Suppressor macrophage treated with lipopolysaccharide for 1 hour (primary cell): ENCODE measurements at regions not wholly inside any gene's neighbourhood (a gene's known extent, or its start where the extent isn't known, plus 50 kb on each side); places are given as distances from the start of the nearest gene placed in this dataset.

ENCODE experiments used
- DNase-seq, 3 donors: peaks; one replicate each; pipeline ENCODE4 v3.0.0-alpha.2; 2020 to 2022

DNA sequence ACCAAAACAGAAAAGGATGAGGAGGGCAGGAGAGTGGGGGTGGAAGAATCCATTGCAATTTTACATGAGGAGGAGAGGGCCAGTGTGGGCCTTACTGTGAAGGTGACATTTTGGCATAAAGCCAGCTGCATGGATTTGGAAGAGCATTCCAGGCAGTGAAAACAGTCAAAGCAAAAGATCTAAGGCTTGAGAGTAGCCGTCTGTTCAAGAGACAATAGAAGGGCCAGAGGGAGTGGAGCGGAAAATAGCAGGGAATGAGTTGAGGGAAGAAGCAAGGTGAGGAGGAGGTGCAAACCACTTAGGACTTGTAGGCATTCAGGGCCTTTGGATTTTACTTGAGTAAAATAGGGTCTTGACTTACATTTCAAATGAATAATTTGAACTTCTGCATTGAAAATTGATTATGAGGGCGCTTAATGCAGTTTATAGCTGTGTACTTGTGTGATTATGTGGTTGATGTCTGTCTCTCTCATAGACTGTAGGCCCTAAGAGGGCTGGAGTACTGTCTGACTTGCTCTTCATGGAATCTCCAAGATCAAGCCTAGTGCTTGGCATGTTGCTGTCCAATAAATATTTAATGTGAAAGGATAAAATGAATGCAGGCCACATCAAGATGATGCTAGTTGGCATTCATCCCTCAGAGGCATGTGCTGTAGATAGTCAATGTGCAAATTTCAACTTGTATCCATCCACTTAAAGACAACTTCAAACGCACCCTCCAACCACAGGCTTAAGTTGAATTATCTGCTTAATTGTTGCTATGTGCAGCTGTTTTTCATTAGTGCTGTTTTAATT, 772.1 kb upstream of the RBFOX1 start:
- no peak for DNase-seq

DNA sequence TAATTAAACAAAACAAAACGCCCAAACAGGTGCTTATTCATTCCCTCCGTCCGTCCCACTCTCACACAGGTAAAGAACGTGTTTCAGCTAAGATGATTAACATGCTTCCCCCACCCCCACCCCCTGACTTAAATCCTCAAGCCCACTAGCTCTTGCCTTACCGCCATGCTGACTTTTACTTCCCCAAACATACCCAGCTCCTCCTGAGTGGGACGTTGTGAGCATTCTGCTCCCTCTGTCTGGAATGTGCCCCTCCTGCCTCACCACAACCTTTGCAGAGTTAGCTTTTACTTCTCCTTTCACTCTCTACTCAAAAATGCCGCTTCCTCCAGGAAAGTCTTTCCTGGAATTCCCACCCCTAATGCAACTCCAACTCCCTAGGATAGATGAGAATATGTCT, 774.0 kb upstream of the RBFOX1 start:
- no peak for DNase-seq

DNA sequence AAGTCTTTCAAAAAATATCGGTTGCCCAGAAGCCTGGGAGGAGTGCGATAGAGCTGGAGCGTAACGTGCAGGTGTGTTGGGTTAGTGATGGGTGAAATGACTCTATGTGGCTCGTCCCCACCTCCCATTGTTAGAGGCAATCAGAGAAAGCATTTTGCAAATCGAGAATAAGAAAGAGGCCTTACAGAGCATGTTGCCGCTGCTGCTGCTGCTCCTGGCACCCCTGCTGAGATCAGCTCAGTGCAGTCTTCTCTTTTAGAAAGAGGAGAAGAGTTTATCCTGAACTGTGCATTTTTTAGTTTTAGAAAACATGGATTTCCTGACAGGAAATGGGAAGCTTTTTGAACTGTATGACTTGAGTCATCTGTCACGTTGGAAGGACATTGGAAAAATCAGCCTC, 774.5 kb upstream of the RBFOX1 start:
- no peak for DNase-seq

DNA sequence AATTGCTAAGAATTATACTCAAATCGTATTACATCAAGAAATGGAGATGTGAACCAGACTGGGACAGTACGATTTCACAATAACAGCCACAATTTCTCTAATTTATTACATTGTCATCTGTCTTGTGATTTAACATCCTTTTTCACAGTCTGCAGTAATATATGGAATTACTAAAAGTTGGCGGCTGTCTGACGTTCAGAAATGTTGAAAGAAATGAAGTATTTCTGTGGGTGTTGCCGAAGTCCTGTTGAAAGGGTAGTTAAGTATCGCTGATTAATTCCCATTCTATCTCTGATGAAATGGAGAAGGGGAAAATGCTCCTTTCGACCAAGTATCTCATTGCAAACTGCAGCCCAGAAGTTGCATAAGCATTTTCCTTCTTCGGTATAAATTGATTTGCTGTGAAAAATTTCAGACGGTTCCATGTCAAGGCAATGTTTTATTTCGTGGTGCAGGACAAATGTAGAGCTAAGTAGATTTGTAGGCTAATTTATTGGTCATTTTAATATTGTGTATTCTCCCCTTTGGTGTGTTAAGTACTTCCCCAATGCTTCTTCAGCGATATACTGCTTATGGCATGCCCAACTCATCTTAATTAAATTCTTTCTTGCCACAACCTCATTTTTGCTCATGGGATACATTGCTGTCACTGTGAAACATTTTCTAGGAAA, 775.2 kb upstream of the RBFOX1 start:
- DNase-seq: peak; percentile 24 to 55 (median 43)

DNA sequence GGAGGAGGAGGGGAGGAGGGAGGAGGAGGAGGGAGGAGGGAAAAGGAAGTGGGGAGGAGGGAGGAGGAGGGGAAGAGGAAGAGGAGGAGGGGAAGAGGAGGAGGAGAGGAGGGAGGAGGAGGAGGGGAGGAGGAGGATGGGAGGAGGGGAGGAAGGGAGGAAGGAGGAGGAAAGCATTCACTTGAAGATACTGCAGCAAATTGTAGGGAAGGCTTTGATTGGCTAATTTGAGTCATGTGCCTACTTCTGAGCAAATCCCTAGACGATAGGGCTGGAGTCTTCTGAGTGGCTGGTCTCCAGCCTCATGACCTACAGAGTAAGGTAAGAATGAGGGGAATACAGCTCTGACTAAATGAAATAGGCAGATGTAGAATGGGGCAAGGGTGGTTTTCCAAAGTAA, 783.2 kb upstream of the RBFOX1 start:
- no peak for DNase-seq

DNA sequence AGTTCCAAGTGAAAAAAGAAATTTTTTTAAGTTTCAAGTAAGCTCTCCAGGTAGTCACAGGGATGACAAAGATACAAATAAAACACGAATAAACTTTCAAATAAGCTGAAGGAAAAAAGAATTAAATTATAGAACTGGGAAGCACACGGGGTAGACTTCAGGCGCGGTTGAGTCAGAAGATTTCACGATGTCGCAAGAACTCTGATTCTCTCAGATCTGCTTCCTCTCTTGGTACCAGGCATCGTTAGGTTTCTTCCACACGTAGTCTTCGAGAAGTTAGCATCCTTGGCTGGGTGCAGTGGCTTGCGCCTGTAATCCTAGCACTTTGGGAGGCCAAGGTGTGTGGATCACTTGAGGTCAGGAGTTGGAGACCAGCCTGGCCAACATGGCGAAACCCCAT, 784.1 kb upstream of the RBFOX1 start:
- peak in 1 of 3 donors; percentile 29 for DNase-seq

DNA sequence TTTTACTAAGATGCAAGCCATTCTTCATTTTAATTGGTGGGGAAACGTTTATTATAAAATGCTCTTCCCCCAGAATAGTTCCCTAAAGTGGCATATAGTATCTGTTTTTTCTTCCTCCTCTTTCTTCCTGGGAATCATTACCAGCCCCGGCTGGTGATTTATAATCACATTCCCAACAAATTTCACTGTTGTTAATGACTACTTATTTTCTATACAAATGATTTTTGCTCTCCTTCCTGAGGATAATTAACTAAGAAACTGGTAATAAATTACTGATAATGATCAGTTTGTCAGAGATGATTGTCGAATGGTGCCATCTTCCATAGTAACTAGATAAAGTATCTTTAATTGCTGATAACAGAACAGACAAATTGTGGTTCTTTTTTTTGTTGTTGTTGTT, 785.5 kb upstream of the RBFOX1 start:
- no peak for DNase-seq

DNA sequence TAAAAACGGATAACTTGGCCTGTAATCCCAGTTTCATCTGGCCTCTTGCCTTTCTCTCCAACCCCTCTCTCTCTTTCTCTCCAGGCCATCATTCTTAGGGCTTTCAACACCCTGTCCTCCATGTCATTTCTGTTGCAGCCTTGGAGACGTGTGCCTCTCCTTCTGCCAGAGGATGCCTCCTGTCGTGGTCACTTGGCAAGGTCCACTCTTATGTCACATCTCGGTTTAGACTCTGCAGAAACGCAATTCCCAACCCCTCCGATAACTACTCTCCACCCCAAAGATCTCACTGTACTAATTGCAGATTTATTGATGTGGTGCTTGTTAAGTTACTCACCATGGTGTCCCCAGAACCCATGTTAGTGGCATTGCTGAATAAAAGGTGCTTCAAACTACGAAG, 787.3 kb upstream of the RBFOX1 start:
- DNase-seq: no peak

DNA sequence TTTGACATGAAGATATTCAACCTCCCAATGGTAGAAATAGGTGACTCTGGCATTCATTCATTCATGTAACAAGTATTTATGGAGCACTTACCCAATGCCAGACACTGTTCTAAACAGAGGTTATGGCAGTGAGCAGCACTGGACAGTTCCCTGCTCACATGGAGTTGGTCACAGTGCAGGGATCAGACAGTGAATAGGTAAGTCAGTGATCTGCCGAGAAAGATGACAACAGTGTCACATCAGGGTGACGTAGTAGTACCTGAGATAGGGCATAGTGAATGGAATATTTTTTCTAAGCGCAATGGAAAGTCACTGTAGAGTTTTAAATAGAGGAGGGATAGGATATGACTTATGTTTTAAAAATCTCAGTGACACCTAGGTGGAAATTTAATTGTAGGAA, 791.4 kb upstream of the RBFOX1 start:
- DNase-seq: no peak

DNA sequence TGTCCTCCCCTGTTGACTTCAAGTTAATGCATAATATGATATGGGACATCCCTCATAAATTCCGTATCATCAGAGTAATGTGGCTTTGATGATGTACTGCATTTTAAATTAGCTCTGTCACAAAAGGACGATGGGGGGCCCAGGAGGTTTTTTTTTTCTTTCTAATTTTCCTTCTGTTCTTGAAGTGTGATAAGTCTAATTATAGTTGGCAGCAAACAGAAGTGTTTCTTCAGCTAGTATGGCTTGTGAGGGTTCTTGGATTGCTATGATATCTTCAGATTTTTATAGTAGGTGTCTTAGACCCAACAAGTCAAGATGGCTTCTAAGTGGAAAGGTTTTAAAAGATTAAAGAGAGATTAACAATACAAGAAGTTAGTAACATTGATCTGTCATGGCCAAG, 796.2 kb upstream of the RBFOX1 start:
- DNase-seq: no peak

DNA sequence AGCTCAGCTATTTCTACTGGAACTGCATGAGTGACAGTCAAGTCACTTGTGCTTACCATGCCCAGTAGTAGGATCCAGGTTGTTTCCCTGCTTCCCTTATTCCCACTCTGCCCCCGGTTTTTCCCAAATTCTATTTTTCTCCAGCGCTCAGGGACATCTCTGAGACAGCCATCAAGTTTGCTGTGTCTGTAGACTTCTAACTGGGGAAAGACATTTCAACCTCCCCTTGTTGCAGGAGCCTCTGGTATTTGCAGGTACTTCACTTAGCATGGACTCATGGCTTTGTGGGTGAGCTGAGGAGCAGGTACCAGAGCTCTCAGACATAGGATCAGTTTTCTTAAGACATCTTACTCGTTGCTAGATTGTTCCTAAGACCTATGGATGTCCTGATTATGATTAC, 801.6 kb upstream of the RBFOX1 start:
- no peak for DNase-seq

DNA sequence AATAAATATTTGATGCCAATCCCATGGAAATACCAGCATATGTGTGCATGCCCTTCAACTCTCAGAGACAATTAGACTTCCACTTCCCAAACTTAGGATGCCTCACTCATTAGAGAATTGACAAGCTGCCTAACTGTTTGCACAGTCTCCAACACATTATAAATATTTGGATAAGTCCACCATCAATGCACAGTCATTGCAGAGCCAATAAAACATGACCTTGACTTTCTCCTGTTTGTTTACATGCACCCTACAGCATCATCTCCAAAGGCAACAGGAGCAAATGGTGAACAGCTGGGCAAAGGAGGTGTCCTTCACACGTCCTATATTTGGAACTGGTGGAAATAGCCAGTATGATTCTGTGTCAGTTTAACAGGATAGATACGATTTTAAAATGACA, 804.4 kb upstream of the RBFOX1 start:
- DNase-seq: no peak

DNA sequence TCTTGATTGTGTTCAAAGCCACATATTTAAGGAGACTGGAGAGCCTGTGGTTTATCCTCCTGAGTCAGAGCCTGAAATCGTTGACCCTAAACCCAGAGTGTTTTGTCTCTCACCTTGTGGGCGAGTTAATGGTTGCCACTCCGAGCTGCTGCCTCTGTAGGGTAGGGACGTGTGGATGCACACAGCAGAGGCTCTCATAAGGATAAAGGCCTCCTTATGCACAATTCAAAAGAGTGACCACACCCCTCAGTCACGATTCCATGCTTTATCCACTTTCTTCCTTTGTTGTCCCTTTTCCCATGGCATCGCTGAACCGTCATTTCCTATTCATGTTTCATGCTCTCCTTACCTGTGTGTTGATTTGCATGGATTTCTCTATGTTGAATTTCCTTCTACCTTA, 805.0 kb upstream of the RBFOX1 start:
- DNase-seq: no peak

DNA sequence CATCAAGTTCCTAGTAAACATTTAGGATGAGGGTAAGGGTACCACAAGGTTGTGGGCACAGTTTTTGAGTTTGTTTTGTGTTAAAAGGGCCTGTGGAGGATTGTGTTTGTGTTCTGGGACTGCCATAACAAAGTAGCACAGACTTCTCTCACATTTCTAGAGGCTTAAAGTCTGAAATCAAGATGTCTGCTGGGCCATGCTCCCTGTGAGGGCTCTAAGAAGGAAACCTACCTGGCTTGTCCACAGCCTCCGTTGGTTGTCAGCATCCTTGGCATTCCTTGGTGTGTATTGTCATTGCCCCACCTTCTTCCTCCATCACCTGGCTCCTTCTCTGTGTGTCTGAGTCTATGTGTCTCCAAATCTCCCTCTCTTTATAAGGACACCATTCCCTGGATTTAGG, 808.1 kb upstream of the RBFOX1 start:
- DNase-seq: no peak

DNA sequence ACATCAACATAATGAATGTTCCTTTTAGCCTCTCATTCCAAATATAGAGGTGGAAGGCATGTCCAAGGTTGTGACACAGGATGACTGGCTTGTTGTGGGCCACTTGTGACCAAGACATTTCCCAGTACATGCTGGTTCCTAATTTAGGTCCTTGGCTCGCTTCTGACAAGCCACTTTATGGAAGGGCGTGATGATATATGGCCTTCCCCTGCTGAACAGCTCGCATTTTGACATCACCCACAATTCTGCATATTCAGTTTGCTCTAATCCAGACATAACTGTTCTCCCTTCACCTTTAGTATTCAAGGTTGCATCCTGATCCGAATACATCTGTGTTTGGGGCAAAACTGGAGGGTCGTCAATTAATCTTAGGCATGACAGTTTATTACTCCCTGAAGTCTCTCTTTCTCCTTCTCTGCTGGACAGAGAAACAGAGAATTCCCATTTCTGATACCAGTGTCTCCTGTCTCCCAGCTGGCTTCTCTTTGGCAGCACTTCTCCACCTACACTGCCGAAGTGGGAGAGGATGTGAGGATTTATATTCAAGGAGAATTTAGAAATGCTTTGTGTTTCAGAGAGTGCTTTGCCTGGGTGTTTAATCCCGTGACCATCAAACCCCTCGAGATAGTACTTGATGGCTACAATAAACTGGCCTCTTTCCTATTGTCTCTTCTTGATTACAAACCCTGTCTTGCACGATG, 815.5 kb upstream of the RBFOX1 start:
- no peak for DNase-seq

DNA sequence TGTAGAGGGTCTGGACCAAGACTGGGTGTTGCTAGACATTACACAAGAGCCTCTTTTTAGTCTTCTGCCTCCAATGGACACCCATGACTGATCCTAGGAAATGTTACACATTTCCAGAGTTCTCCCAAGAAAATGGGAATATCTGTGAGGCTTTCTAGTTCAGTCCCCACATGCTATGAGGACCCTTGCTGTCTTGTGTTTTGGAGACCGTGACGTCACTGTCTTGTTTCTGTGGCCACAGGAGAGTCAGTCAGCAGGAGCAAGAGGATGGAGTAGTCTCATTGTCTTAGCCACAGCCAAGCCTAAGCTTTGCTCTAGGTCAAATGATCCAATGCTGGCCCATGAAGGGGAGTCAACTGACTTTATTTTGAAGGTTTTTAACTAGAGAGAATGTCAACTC, 820.1 kb upstream of the RBFOX1 start:
- DNase-seq: no peak

DNA sequence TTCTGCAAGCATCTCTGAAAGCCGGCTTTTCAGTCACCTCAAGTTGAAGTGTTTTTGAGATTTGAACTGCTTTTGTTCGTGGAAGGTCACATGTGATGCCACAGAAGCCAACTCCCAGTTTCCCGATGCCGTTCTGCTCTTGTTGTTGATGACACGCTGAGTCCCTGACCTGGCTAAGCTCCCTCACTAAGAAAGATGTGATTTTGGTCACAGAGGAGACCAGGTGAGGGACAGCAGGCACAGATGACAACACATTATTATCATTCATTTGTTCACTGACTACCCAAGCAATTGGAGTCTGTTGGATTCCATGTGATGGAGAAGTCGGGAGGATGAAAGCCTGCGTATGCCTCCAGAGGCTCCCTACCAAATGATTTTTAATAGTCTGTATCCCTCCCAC, 822.4 kb upstream of the RBFOX1 start:
- DNase-seq: no peak

DNA sequence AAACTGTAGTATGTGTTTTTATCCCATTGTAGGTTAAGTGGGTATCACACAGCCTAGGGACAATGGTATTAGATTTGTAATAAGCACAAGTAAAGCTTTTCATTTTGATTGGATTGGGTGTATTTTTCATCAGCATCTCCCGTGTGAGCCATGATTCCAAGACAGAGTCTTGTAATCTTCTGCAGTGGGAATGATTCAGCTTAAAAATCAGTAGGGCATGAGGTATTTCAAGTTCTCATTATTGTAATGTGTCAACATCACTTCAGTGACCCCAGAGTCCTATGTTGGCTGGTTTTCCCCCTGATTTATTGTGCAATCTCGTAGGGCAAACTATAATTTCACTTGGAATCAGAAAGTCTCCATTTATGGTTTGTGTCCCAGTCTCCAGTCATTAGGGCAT, 833.2 kb upstream of the RBFOX1 start:
- no peak for DNase-seq

DNA sequence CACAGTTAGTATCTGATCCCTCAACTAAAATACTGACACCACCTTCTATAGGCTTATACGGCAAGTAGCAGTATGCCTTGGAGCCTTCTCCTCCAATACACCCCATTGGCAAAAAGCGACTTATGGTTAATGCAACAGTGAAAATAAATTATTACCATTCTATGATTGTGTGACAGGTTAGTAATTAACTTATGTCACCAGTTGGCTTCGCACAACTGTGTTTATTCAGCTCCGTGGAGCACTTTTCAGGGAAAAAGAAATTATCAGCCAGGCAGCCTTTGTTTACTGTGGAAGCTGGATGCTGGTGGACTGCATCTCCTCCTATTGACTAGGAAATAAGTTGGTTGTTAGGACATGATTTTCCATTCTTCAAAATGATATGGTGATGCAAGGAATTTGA, 833.8 kb upstream of the RBFOX1 start:
- no peak for DNase-seq

DNA sequence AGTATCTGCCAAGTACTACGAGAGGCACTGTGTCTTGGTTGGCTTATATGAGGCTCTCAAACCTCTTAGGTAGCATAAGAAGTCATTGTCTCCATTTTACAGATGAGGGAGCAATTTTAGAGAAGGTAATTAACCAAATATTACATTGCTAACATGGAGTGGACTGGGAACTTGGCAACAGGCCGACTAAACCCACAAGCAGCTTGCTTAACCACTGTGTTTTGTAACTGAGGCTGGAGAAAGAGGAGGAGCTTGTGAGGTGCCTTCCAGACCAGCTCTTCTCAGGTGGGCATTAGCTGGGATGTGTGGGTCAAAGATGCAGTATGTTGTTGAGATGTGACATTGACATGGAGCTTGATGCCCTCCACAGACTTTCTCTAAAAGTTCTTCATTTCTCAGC, 835.6 kb upstream of the RBFOX1 start:
- no peak for DNase-seq

DNA sequence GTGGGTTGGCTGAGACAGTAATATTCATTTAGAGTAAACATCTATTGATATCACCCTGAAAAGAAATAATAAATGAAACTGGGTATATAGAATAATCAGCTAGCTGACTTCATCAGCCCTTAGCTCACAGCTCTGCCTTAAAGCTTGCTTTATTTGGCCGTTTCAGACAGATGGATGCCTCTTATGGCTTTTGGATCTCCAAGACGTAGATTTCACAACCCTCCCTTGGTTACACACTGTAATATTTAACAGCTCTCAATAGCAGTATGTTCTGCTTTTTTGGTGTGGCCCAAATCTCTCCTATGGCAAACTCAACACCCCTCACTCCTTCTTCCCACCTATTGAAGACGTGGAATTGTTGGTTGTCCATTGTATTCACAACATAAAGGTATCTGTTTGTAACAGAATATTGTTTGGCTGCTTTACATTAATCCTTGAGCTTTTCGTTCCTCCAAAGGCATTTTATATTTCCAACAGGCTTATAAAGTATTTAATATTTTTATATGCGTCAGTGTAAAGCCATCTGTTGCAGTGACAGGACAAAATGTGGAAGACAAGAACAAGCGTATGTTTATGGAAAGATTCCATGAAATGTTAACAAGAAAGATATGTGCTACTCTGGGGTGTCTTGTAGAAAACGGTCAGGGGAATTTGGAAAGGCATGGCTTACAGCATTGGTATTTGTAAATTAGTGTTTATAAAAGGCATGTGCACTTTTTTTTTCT, 837.0 kb upstream of the RBFOX1 start:
- DNase-seq: no peak

DNA sequence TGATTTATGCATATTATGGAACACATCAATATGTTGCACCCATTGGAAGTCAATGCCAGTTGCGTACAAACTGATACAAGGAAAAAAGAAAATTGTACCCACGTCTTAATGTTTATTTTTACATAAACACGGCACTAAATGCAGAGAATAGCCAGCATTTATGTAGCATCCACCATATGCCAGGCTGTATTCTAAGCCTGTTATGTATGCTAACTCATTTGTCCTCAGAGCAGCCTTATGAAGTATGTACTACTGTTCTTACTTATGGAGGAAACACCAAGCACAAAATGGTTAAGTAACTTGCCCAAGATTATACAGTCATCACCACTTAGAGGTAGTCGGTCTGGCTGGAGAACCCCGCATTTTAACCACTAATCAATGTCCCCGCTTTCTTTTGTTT, 837.9 kb upstream of the RBFOX1 start:
- DNase-seq: no peak

DNA sequence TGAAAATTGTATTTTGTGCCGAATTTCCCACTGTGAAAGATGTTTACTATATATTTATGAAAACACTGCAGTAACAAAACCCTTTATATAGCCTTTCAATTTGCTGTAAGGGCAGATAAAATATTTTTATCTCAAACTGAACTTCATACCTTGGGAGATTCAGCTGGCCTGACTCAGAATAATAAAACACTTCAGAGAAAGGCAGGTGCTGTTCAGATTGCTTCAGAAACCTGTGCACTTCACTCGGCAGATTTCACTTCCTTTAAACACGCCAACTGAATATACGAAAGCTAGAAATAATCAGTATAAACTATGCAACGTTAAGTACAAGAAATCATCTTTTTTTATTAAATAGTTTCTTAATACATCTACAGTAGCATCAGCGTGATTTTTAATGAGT, 839.1 kb upstream of the RBFOX1 start:
- DNase-seq: no peak

DNA sequence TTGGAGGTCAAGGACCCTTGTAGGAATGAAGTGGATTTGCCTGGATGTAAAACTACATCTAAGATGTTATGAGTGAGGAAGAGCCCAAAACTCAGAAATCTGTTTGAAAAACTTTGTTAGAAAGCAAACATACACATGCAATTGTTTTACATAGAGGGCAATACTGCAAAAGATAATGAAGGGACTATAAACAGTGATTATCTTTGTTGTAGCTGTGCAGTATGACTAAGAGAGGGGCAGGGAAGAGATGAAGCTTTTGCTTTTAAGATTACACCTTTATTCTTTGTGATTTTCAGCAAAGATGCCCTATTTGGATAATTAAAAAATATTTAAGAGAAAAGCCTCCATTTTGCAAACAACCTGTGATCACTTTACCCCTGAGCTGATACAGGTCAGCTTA, 839.9 kb upstream of the RBFOX1 start:
- DNase-seq: no peak
